Epithelial cell of proximal tubule (primary cell): ENCODE measurements at regions not wholly inside any gene's neighbourhood (a gene's known extent, or its start where the extent isn't known, plus 50 kb on each side); places are given as distances from the start of the nearest gene placed in this dataset.

ENCODE experiments used
- DNase-seq: peaks from one replicate; pipeline ENCODE4 v3.0.0-alpha.2; 2011; ENCODE audit warnings: low read depth
- H3K4me3 ChIP-seq: 2 replicates; pipeline ENCODE4 v1.5.1; 2011; ENCODE audit warnings: low read depth, mild to moderate bottlenecking, low read length
- CTCF ChIP-seq: conservative IDR thresholded peaks from 2 replicates; pipeline ENCODE4 v1.5.1; 2012; ENCODE audit warnings: low read depth, mild to moderate bottlenecking, low read length

GRCh38 chr7:119692541-119692940, 580.4 kb upstream of the KCND2 start:
- H3K4me3 ChIP-seq, result no peak overlapping the region
- DNase-seq, result no peak
- TF ChIP-seq CTCF, result no peak

GRCh38 chr7:119694506-119694905, 578.5 kb upstream of the KCND2 start:
- DNase-seq, result no peak
- no peak overlapping the region for H3K4me3 ChIP-seq
- TF ChIP-seq CTCF, result no peak

- no peak for TF ChIP-seq CTCF
- no peak for DNase-seq
- no peak overlapping the region for H3K4me3 ChIP-seq
Observed at GRCh38 chr7:119696336-119696735, 576.6 kb upstream of the KCND2 start.

- no peak for DNase-seq
- no peak for TF ChIP-seq CTCF
- H3K4me3 ChIP-seq, result no peak overlapping the region
Observed at GRCh38 chr7:119703895-119704294, 569.1 kb upstream of the KCND2 start.

- TF ChIP-seq CTCF, result no peak
- DNase-seq, result no peak
- no peak overlapping the region for H3K4me3 ChIP-seq
Observed at GRCh38 chr7:119706608-119707007, 566.4 kb upstream of the KCND2 start.

GRCh38 chr7:119708891-119709290, 564.1 kb upstream of the KCND2 start:
- no peak for DNase-seq
- H3K4me3 ChIP-seq, result no peak overlapping the region
- TF ChIP-seq CTCF, result no peak

- no peak overlapping the region for H3K4me3 ChIP-seq
- no peak for TF ChIP-seq CTCF
- DNase-seq, result no peak
Observed at GRCh38 chr7:119711104-119711503, 561.9 kb upstream of the KCND2 start.
